Ammon's horn (tissue), 1 donor: ENCODE measurements at regions not wholly inside any gene's neighbourhood (a gene's known extent, or its start where the extent isn't known, plus 50 kb on each side); places are given as distances from the start of the nearest gene placed in this dataset.
"Not testable (repeated sequence)": the region's sequence is repeated elsewhere in the genome, so short reads cannot be mapped to it uniquely, and the experiment has no call there.

Experiments used
- DNase-seq: peaks from one replicate; pipeline ENCODE4 v3.0.0-alpha.2; 2016; ENCODE audit warnings: low spot score

DNA sequence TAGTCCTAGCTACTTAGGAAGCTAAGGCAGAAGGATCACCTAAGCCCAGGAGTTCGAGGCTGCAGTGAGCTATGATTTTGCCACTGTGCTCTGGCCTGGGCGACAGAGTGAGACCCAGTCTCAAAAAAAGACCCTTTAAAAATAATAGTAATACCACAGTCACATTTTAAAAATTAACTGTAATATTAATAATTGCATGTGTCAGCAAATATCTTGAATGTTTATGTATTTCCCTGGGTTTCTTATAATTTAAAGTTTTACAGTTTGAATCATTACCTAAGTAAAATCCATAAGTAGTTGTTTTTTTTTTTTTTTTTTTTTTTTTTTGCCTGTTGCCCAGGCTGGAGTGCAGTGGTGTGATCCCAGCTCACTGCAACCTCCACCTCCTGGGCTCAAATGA, 69.2 kb downstream of the LYZL2 start:
- no peak for DNase-seq

DNA sequence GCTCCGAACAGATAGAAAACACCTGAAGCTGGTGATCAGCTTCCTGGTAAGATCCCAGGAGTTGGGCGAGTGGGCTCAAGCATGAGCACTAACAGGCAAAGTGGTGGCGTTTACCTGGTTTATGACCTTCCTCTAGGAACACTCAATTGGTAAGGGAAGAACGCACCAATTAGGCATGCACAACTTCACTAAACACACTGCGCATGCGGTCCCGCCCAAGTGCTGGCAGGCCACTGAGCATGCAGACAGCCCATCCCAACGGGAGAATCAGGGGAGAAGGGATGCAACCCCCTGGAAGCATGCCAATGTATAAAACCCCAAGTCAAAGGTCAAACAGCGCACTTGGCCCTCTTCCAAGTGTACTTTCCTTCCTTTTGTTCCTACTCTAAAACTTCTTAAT, 70.4 kb downstream of the LYZL2 start:
- DNase-seq = no peak

- no peak for DNase-seq
Measured at GRCh38 chr10:30558411-30558810, 71.1 kb downstream of the LYZL2 start.

- DNase-seq = no peak
Measured at GRCh38 chr10:30557884-30558283, 71.7 kb downstream of the LYZL2 start.

- DNase-seq = no peak
Measured at GRCh38 chr10:30556189-30556588, 73.4 kb downstream of the LYZL2 start.

- no peak for DNase-seq
Measured at GRCh38 chr10:30555465-30555864, 74.1 kb downstream of the LYZL2 start.

- DNase-seq = no peak
Measured at GRCh38 chr10:30554440-30554825, 75.1 kb downstream of the LYZL2 start.

DNA sequence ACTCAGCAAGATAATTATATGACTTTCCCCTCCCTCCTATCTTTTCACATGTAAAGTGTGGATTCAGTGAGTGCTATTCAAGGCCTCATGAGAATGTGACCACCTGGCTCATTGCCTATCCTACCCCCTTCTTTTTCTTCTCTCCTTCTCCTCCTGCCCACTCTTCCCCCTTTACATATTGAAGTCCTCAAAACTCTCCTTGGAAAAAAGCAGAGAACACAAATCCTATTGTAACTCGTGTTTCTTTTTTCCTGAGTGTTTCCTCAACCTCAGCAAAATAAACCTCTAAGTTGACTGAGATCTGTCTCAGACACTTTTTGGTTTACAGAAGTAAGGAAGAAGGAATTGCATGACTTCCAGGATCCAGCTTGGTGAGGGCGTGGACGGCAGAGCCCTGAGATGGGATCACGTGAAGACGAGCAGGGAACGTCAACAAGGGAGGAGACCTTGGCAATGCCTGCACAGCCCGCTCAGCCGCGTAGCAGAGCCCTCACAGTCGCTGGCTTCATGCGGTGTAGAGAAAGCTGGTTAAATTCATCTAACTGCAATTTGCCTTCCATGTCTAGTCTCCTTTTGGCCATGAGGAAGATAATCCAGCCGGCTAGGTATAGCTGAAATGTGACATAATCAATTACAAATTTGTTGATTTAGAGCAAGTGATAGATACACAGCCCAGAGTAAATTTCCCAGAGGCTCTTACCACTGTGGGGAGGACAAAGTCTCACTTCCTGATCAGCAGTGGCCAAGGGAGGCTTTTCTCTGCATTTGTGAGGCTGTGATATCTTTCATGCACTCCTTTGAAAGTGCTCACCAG, 75.7 kb downstream of the LYZL2 start:
- DNase-seq = peak; percentile 55

DNA sequence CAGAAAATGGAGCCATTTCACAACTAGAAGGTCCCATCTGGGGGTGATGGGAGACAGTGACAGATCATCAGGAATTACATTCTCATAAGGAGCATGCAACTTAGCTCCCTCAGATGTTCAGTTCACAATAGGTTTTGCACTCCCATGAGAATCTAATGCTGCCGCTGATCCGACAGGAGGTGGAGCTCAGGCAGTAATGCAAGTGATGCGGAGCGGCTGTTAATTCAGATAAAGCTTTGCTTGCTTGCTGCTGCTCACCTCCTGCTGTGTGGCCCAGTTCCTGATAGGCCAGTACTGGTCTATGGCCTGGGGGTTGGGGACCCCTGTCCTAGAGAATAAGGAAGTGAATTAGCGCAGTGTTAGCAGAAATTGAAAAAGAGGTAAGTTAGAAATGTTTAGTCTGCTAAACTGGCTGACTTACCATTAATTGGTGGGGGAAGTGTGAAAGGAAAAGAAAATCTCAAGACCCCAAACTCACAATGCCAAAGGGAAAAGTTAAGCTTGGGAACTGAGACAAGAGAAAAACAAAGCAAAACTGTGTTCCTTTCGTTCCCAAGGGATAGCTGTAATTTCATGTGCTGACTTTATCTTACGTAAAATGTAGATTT, 76.4 kb downstream of the LYZL2 start:
- DNase-seq = peak; percentile 20

- DNase-seq = no peak
Measured at GRCh38 chr10:30550967-30551815, 78.4 kb downstream of the LYZL2 start.

- not testable (repeated sequence) for DNase-seq
Measured at GRCh38 chr10:30549134-30549687, 80.3 kb downstream of the LYZL2 start.

GRCh38 chr10:30546511-30546910, 83.0 kb downstream of the LYZL2 start:
- DNase-seq = no peak

DNA sequence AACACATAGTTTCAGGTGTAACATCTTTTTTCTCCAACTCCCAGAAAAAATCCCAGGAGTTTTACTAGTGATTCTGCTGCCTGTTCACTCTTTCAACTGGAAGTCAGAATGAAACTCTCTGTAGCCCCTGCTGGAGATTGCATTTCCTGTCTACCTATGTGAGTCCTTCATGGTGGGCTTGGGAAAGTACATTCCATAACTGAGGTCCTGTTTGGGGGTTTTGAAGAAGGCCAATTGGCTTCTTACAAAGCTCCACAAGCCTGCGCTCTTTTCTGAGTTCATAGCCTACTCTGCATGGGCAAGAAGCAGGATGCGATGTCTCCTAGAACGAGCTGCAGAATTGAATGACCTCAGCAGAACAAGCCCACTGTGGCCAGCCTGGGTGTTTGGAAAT, 86.7 kb downstream of the LYZL2 start:
- DNase-seq = no peak

- DNase-seq = no peak
Measured at GRCh38 chr10:30542001-30542894, 87.3 kb downstream of the LYZL2 start.

DNA sequence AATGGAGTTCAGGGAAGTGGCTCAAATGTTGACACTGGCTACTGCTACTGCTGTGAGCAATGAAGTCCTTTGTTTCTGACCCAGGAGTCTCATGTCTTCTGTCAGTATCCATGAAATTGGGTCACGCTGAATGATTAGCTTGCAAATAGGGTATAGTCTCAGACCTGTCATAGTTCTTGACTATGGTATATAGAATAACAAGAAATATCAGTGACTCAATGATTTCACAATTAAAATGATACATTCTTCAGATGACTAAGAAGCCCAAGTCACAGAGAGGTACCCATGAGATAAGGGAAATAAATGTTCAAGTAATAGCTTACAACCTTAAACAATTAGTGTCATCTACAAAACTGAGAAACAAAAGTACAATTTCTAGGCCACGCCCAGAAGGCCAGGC, 89.3 kb downstream of the LYZL2 start:
- DNase-seq = no peak

- no peak for DNase-seq
Measured at GRCh38 chr10:30538086-30538485, 91.5 kb downstream of the LYZL2 start.

DNA sequence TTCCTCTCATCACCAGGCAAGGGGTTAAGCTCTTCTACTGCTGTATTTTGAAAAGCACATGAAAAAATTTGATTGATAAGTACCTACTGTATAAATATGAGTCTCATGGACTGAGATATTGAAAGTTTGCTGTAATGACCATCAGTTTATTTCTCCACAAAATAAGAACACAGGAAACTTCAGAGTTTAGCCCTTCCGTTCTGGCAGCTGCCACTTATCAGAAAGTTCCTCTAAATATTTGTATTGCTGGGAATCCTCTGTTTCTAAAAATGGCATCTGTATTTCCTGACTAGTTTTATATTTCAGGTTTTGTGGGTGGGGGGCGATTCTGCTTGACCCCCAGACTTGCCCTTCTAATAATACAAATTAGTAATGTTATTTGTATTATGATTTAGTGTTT, 92.0 kb downstream of the LYZL2 start:
- no peak for DNase-seq

- DNase-seq = not testable (repeated sequence)
Measured at GRCh38 chr10:30537158-30537557, 92.4 kb downstream of the LYZL2 start.

DNA sequence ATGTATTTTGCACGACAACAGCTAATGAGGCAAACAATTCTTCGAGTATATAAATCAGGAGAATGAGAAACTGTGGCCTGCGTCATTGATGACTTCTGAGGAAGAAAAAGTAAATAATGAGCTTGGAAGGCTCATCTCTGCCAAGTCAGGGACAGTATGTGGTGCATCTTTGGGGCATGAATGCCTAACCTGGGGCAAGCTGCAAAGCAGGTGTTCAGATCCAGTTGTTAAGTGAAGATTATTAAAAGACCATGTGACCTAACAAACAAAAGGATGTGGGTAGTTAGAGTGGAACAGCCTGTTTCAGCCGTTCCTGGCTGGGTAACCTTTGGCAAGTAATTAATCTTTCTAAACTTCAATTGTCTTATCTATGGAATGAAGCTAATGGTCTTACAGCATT, 93.0 kb downstream of the LYZL2 start:
- no peak for DNase-seq

GRCh38 chr10:30535677-30536076, 93.9 kb downstream of the LYZL2 start:
- DNase-seq = no peak

DNA sequence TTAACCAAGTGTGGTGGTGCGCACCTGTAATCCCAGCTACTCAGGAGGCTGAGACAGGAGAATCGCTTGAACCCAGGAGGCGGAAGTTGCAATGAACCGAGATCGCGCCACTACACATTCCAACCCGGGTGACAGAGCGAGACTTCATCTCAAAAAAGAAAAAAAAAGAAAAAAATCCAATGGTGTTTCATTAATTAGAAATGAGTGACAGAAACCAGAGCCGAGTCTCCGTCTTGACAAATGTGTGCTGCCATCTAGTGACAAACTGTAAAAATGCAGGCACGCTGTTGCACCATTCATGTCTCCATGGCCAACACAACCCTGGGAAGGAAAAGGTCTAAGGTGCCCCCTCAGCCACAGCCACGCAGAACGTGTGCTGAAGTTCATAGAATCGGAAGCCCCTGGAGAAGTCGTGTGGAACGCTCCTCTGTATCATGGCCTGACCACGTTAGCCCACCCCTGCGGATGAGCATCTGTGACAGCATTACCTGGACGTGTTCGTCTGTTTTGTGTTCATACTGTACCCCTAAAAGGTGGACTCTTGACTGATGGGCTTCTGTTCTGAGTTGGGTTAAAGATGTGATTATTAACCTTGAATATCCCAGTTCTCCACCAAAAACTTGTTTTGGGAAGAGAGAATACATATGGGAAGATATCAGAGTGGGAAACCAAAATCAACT, 94.9 kb downstream of the LYZL2 start:
- DNase-seq = peak; percentile 86
